OCI-M1 (cell line): ENCODE measurements at regions not wholly inside any gene's neighbourhood (a gene's known extent, or its start where the extent isn't known, plus 50 kb on each side); places are given as distances from the start of the nearest gene placed in this dataset.

Experiments used
- DNase-seq: peaks from one replicate; lab custom pipeline; 2025; lab: John Stamatoyannopoulos, UW

DNA sequence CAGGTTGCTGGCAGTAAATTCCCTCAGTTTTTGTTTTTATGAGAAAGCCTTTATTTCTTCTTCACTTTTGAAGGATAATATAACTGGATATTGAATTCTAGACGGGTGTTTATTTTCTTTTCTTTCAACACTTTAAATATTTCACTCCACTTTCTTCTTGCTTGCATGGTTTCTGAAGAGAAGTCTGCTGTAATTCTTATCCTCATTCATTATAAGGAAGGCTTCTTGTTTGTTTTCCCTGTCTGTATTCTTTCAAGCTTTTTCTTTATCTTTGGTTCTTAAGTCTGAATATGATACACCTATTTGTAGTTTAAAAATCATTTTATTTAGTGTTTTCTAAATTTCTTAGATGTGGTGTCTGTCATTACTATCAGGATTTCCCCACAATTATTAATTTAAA lies 1054.3 kb downstream of the TLE1 start:
- no peak for DNase-seq

DNA sequence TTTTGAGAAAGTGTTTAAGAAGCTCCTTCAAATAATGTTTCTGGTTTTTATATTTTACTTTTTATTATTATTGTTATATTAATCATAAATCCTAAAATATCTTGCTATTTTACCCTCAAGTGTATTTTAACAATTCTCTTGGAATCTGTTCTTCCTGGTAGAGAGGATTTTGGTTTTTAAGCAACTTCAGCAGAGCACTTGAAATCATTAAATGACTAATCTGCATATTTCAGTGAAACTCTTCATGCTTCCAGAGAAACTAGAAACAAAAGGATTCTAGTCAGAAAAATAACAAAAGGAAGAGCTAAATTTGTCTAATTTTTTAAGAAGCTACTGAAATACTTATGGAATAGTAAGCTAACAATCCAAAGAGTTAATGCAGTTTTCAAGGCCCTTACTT lies 1057.3 kb downstream of the TLE1 start:
- DNase-seq: no peak

DNA sequence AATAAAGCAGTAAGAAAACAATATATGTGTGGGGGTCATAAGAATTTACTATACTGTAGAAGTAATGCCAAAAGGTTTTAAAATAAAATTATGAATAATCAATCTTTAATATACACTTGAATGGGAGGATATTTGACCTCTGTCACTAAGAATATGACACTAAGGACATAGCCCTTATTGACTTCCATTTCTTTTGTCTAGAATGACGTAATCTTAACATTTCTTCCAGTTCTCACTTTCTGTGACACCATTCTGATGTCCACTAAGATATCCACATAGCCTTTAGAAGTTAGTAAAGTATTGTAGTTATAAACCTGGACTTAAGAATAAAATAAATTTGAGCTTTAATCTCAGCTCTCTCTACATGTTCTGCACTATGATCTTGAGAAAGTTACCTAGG lies 1050.7 kb downstream of the TLE4 start:
- DNase-seq: no peak

- DNase-seq: no peak
These were observed 1047.6 kb downstream of the TLE4 start for GRCh38 chr9:80619356-80619755.

DNA sequence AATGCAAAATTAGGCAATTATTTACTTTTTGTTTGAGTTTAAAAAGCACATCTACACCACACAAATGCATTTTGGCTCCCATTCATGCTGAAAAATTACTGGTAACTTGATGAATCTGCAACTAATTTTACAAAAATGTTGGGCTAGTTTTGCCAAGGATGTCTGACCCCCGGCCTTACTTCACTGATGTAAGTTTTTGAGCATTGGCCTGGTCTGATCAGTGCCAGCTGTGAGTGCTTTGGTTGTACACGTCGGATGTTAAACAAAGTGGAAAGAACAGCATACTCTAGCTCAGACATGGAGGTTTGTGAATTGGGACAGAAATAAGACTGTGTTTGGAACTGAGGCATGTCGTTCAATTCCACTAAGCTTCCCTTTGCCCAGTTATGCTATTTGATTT lies 1044.2 kb downstream of the TLE4 start:
- DNase-seq: no peak

DNA sequence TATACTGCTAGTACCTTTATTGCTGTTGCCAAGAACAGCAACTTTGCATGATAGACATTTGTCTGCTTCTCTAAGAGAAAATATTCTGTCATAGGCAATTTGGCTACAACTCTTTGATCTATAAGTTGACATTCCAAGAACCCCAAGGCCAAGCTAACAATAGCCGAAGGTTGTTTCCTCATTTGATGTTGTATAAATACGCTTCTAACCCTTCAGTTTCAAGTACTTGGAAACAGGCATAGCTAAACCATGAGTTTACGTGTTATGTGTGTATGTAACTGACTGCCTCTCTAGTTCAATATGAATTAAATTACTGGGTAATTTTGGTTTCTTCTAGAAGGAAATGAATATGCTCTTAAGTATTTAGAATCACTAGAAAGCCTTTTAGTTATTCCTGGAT lies 1034.0 kb downstream of the TLE4 start:
- no peak for DNase-seq

DNA sequence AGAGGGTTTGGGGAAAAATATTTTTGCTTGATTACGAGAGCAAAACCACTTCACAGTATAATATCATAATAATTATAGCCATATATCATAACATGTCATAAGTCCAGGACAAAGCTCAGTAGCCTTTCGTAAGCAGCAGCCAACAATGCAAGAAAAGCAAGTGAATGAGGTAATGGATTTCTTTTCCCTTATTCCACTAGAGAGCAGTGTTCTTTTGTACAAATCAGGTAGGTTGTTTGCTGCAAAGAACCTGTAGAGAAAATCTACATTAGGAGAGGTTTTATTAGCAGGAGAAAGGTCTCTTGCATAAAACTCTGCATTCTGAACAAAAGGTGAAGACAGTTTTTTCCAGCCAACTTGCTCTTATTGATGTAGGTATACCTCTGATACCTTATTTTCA lies 1033.4 kb downstream of the TLE4 start:
- DNase-seq: peak; percentile 11

DNA sequence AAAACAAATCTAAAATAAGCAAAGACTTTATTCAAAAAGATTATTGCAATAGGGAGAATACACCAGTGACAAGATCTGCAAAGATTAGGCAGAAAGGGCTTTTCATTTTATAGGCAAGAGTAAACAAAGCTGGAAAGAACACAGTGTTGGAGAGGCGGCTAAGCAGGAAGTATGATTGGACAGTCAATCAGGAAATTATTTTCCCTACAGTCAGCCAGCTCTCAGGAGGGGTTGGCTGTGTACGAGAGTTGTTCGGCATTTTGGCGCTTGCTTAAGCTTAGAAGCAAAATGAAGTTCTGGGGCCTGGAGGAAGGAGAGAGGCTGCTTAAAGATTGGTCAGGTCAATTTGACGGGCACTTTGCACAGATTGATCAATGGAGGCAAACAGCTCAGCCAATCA lies 1030.5 kb downstream of the TLE4 start:
- no peak for DNase-seq

- no peak for DNase-seq
These were observed 1024.8 kb downstream of the TLE4 start for GRCh38 chr9:80596579-80596978.

- no peak for DNase-seq
These were observed 1023.4 kb downstream of the TLE4 start for GRCh38 chr9:80595192-80595591.

DNA sequence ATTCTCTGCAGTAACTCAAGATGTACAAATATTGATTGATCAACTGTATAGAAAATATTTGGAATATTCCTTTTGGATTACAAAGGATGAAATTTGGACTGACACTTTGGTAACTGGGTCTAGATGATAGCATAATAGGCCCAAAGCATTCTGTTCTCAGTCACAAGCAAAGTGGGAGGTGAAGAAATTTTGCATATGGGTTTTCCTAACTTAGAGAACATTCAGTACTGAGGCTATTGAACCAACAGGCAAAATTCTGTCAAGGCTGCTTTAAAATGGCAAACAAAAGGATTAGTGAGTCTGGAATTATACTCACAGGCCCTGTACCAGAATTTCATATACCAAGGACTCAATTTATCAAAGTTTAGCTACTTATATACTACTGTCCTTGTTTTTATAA lies 1020.6 kb downstream of the TLE4 start:
- no peak for DNase-seq

DNA sequence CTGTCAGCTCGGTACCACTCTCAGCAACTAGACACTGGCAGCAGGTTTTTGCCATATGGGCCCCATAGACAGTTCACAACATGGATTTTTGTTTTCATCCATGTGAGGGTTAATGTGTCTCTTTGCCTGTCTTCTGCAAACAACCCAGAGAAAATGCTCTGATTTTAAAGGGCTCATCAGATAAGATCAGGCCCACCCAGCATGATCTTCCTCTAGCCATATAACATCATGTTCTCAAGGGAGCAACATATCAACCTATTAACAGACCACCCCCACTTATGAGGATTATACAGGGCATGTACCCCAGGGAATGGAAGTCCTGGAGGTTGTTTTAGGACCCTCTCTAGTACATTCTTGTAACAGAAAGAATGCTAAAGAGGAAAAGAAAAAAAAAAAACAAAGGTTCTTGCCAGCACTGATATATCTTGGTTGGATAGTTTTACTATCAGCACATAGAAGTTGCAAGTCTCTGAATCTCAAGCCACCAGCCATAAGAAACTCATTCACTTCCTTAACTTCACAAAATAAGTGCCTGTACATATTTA lies 1015.1 kb downstream of the TLE4 start:
- DNase-seq: no peak

DNA sequence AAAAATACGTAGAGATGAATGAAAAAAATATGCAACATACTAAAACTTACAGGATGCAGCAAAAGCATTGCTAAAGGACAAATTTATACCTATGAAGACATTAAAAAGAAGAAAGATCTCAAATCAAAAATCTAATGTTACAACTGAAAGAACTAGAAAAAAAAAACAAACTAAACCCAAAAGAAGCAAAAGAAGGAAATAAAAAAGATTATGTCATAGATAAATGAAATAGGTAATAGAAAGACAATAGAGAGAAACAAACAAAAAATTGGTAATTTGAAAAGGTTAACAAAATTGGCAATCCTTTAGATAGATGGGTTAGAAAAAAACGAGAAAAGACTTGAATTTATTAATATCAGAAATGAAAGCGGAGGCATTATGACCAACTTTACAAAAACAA lies 1000.2 kb downstream of the TLE4 start:
- no peak for DNase-seq

GRCh38 chr9:80569236-80569635 lies 997.5 kb downstream of the TLE4 start:
- no peak for DNase-seq

- DNase-seq: no peak
These were observed 989.8 kb downstream of the TLE4 start for GRCh38 chr9:80561526-80561925.

- no peak for DNase-seq
These were observed 989.2 kb downstream of the TLE4 start for GRCh38 chr9:80560976-80561375.

DNA sequence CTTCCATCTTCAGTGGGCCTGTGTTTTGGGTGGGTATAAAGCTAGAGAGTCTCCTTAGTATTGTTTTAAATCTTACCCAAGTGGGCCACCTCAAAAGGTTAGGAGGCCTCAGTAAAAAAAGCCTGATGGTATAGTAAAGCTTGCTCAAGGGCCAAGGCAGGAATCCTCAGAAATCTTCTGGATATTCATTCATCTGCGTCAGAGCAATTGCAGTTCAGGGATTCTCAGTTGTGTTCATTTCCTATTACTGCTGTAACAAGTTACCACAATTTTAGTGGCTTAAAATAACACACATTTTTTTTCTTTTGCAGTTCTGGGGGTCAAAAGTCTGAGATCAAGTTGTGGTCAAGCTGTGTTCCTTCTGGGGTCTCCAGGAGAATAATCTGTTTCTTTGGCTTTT lies 985.5 kb downstream of the TLE4 start:
- no peak for DNase-seq

DNA sequence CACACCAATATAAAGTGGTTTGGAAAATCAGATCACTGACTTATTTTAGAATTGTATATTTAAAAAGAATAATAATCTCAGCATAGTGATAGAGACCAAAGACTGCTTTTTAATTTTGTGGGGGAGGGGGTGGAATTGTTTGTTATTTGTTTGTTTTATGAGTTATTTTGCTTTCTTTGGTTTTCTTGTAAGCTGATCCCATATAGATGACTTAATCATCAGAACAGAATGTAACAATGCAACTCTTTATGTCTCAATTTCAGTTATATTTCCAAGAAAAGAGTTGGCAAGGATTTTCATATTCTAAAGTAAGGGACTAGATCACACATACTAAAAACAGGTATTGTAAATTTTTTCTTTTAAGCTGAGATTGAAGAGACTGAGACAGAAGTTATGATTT lies 984.9 kb downstream of the TLE4 start:
- no peak for DNase-seq

- no peak for DNase-seq
These were observed 984.1 kb downstream of the TLE4 start for GRCh38 chr9:80555782-80556325.

DNA sequence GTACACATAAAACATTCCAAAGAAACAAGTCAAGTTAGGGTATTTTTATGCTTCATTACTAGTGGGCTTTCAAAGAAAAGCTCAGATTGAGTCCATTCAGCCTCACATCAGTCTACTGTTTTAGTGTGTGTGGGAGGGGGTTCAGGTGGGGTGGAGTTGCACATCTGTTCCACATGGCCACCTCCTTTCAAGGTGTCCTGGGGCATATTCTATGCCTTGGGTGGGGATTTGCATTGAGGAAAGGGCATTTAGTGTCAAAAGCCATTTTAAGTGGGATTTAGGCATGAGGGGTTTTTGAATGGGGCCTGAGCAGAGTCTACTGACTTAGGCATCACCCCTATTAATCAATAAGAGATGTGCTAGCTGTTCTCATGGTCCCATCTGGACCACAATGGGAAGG lies 983.1 kb downstream of the TLE4 start:
- no peak for DNase-seq

DNA sequence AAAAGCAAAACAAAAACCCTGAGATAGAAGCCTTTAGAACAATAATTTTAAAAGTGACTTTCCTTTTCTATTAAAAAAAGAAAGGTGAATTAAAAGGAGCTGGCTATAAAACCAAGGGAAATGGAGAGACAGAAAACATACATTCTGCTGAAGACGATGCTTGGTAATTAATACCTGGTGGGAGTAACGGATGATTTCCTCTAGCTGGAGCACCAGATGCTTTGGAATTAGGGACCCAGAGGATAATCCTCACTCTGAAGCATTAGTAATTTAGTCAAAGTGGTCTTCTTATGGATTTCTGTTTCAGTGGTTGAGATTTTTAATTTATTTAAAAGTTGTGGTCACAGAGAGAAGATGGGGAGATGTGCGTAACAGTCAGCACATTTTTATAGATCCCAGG lies 982.5 kb downstream of the TLE4 start:
- DNase-seq: no peak

- no peak for DNase-seq
These were observed 981.2 kb downstream of the TLE4 start for GRCh38 chr9:80552931-80553330.

DNA sequence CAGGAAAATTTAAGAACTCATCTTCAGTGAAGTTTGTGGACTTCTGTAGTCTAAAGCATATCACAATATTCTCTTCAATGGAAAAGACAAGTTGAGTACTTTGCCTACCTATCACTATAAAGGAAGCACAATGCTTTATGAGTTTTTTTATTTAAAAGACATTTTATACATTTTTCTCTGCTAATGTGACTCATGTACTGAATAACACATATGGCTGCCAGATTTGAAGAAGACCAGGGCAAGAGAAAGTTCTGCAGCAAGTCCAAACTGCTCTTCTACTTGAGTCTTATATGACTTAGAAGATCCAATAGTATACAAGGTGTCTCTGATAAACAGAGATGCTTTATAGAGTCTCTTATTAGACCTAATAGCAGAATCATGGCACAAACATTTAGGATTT lies 978.4 kb downstream of the TLE4 start:
- DNase-seq: no peak

DNA sequence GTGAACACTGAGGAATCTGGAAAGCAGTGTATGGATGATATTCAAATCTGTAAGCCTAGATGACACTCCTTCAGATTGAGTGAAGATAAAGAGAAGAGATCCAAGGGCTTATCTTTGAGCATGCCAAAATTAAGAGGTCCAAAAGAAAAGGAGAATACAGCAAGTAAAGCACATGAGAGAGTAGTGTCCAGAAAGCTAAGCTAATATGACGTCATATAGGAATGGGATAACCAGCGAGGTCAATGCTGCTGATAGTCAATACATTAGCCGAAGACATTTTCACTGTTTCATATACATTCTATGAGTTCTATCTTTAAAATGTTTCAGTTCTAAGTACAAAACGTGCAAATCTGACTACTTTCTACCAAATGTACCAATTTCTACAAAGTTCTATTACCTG lies 975.8 kb downstream of the TLE4 start:
- no peak for DNase-seq

DNA sequence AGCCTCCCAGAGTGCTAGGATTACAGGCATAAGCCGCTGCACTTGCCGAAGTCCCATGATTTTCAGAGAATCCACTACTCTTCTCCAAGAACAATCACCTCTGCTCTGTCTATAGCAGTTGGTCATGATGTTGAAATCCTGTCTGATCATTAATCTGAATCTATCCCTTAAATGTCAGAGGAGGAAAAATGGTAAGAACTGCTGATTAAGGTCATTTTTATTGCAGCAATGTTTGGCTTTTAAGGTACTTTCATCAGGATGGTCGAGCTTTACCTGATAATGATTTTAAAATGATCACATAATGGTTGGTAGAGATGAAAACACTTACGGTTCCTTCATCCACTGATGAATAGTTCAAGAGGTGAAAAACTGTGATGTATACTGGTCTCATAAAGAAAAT lies 968.6 kb downstream of the TLE4 start:
- no peak for DNase-seq
